GM21786 (cell line): ENCODE measurements at regions not wholly inside any gene's neighbourhood (a gene's known extent, or its start where the extent isn't known, plus 50 kb on each side); places are given as distances from the start of the nearest gene placed in this dataset.

Source experiments
- ATAC-seq: cut with Tn5 transposase; IDR thresholded peaks from one replicate; pipeline ENCODE4 v1.9.1; 2021; ENCODE audit not compliant: unreplicated experiment

GRCh38 chr3:104855702-104856101 lies 511.0 kb upstream of the ALCAM start:
- no peak for ATAC-seq

- ATAC-seq: no peak
Measured at GRCh38 chr3:104856741-104857140, 510.0 kb upstream of the ALCAM start.

GRCh38 chr3:104868291-104868690 lies 498.4 kb upstream of the ALCAM start:
- ATAC-seq: no peak

- no peak for ATAC-seq
Measured at GRCh38 chr3:104870276-104870675, 496.4 kb upstream of the ALCAM start.

- no peak for ATAC-seq
Measured at GRCh38 chr3:104873331-104873730, 493.4 kb upstream of the ALCAM start.

GRCh38 chr3:104878395-104878794 lies 488.3 kb upstream of the ALCAM start:
- ATAC-seq: no peak

GRCh38 chr3:104879919-104880318 lies 486.8 kb upstream of the ALCAM start:
- no peak for ATAC-seq

- no peak for ATAC-seq
Measured at GRCh38 chr3:104885214-104885814, 481.4 kb upstream of the ALCAM start.

GRCh38 chr3:104886220-104886995 lies 480.3 kb upstream of the ALCAM start:
- ATAC-seq: no peak

- no peak for ATAC-seq
Measured at GRCh38 chr3:104887069-104887468, 479.6 kb upstream of the ALCAM start.

- ATAC-seq: no peak
Measured at GRCh38 chr3:104887619-104888018, 479.1 kb upstream of the ALCAM start.

GRCh38 chr3:104892044-104892443 lies 474.7 kb upstream of the ALCAM start:
- ATAC-seq: no peak

- no peak for ATAC-seq
Measured at GRCh38 chr3:104896624-104897023, 470.1 kb upstream of the ALCAM start.

GRCh38 chr3:104901396-104901795 lies 465.3 kb upstream of the ALCAM start:
- no peak for ATAC-seq

- no peak for ATAC-seq
Measured at GRCh38 chr3:104903064-104903463, 463.6 kb upstream of the ALCAM start.

- no peak for ATAC-seq
Measured at GRCh38 chr3:104906001-104906639, 460.6 kb upstream of the ALCAM start.

- no peak for ATAC-seq
Measured at GRCh38 chr3:104907507-104907906, 459.2 kb upstream of the ALCAM start.

- no peak for ATAC-seq
Measured at GRCh38 chr3:104908761-104909160, 457.9 kb upstream of the ALCAM start.

GRCh38 chr3:104909198-104909597 lies 457.5 kb upstream of the ALCAM start:
- no peak for ATAC-seq

GRCh38 chr3:104909721-104910120 lies 457.0 kb upstream of the ALCAM start:
- no peak for ATAC-seq

GRCh38 chr3:104911376-104911775 lies 455.3 kb upstream of the ALCAM start:
- ATAC-seq: no peak

GRCh38 chr3:104916971-104917370 lies 449.7 kb upstream of the ALCAM start:
- no peak for ATAC-seq
